ENCODE measurements at regions not wholly inside any gene's neighbourhood (a gene's known extent, or its start where the extent isn't known, plus 50 kb on each side); places are given as distances from the start of the nearest gene placed in this dataset.

DNA sequence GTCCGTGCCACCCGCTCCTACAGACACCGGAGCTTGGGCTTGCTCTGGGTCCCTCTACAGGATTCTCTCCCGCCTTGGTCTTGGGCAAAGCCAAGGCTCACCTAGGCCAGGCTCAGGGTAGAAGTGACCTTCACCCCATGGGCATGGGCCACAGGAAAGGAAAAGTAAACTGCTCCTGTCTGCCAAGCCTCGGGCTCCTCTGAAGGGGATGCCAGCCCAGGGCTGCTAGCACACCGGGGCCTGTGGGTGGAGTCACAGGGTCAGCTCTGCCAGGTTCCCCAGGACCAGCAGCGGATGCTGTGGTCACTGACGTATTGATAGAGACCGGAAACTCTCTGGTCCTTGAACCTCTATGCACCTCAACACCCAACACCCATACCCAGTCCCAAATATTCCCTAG, 222.7 kb upstream of the MGMT start:
- TF ChIP-seq, protein P1, sequence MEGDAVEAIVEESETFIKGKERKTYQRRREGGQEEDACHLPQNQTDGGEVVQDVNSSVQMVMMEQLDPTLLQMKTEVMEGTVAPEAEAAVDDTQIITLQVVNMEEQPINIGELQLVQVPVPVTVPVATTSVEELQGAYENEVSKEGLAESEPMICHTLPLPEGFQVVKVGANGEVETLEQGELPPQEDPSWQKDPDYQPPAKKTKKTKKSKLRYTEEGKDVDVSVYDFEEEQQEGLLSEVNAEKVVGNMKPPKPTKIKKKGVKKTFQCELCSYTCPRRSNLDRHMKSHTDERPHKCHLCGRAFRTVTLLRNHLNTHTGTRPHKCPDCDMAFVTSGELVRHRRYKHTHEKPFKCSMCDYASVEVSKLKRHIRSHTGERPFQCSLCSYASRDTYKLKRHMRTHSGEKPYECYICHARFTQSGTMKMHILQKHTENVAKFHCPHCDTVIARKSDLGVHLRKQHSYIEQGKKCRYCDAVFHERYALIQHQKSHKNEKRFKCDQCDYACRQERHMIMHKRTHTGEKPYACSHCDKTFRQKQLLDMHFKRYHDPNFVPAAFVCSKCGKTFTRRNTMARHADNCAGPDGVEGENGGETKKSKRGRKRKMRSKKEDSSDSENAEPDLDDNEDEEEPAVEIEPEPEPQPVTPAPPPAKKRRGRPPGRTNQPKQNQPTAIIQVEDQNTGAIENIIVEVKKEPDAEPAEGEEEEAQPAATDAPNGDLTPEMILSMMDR (IDR thresholded peaks at IDR 0.05) = no peak
- TF ChIP-seq POLR2A (IDR thresholded peaks at IDR 0.05) = no peak
- TF ChIP-seq EP300 (IDR thresholded peaks at IDR 0.05) = no peak

Measured in ovary (tissue), 3 donors.